NCI-H2107 treated with DMSO at 0.1 percent for 48 hours (cell line): ENCODE measurements at regions not wholly inside any gene's neighbourhood (a gene's known extent, or its start where the extent isn't known, plus 50 kb on each side); places are given as distances from the start of the nearest gene placed in this dataset.
"Not testable (repeated sequence)": the region's sequence is repeated elsewhere in the genome, so short reads cannot be mapped to it uniquely, and the experiment has no call there.

Source experiments
- DNase-seq: peaks from one replicate; lab custom pipeline; 2025; ENCODE audit not compliant: unreplicated experiment; lab: John Stamatoyannopoulos, UW

GRCh38 chr13:100776686-100777085 lies 102.1 kb upstream of the TMTC4 start:
- not testable (repeated sequence) for DNase-seq

- no peak for DNase-seq
These were observed 99.5 kb upstream of the TMTC4 start for GRCh38 chr13:100773923-100774663.

DNA sequence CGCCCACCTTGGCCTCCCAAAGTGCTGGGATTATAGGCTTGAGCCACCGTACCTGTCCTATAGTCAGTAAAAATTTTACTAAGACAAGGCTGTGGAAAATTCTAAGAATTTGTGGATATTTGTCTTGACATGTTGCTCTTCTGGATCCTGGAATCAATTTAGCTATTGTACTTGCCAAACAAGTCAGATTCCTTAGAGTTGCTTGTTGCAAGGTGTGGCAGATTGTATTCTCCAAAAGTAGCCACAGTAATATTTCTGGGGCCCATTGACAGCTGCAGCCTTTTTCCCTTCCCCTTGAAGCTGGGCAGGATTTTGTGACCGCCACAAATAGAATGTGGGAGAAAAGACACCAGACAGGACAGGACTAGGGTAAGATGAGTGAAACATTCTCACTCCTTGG lies 98.8 kb upstream of the TMTC4 start:
- no peak for DNase-seq

- DNase-seq: no peak
These were observed 92.6 kb upstream of the TMTC4 start for GRCh38 chr13:100767192-100767591.

DNA sequence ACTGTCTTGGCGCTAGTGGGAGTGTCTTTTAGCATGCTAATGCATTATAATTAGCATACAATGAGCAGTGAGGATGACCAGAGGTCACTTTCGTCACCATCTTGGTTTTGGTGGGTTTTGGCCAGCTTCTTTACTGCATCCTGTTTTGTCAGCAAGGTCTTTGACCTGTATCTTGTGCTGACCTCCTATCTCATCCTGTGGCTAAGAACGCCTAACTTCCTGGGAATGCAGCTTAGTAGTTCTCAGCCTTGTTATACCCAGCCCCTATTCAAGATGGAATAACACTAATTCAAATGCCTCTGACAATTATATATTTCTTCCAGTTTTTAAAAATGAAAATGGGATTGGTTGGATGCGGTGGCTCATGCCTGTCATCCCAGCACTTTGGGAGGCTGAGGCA lies 92.0 kb upstream of the TMTC4 start:
- not testable (repeated sequence) for DNase-seq

GRCh38 chr13:100764937-100765336 lies 90.3 kb upstream of the TMTC4 start:
- no peak for DNase-seq

- DNase-seq: not testable (repeated sequence)
These were observed 87.5 kb upstream of the TMTC4 start for GRCh38 chr13:100762126-100762525.

DNA sequence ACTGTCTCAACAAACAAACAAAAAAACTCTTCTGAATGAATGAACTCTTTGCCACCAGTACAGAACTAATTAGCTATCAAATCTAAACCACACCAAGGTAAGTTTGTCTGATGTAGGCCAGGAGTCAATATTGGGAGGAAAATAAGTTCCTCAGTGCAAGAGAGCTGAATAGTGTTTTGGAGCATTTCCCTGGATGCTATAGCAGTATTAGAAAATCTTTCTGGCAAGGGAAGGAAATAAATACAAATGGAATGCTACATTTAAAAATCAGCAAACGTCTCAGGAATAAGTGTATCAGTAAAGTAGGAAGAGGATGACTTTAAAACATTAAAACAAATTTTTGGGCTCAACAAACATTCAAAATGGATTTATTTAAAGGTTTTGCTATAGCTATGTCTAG lies 81.3 kb upstream of the TMTC4 start:
- peak; percentile 18 for DNase-seq

- DNase-seq: no peak
These were observed 79.9 kb upstream of the TMTC4 start for GRCh38 chr13:100754459-100754858.

GRCh38 chr13:100753376-100753775 lies 78.8 kb upstream of the TMTC4 start:
- no peak for DNase-seq

- DNase-seq: no peak
These were observed 77.2 kb upstream of the TMTC4 start for GRCh38 chr13:100751826-100752225.

GRCh38 chr13:100746953-100747683 lies 72.5 kb upstream of the TMTC4 start:
- no peak for DNase-seq

- DNase-seq: no peak
These were observed 63.7 kb upstream of the TMTC4 start for GRCh38 chr13:100738176-100738855.

DNA sequence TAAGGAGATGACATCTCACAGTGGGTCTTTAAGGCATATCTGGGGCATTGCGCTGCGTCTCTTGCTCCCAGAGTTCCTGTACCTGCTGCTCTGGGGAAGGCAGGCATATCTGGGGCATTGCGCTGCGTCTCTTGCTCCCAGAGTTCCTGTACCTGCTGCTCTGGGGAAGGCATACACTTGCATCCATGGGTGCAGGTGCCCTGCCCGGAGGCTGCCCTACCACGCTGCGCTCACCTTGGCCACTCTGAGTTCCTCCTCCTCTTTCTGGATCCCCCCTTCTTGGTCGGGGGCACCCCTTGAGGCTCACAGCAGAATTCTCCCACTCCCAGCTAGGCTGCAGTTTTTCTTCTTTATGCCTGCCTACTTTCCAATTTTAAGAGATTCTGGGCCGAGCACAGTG lies 60.9 kb upstream of the TMTC4 start:
- no peak for DNase-seq

DNA sequence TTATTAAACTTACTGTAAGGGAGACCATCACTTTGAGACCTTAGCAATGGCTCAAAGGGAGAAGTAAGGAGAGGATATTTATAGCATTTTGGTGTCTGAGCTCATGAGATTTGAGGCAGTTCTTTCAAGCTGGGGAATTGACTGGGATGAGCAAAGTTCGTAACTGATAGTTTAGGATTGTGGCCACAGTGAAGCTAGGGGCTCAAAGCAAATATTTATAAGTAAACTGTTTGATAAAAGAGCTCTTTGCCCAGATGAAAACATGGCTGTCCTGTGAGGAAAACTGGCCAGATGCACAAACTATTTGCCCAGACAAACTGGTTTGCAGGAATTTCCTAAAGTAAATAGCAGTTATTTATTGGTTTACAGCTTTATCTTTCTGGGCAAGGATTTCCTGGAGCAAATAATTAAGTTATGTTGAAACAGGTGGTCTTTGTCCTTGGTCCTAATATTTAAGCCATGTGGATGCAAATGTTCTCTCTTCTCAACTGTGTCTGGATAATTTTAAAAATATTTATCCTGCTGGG lies 59.7 kb upstream of the TMTC4 start:
- DNase-seq: no peak

DNA sequence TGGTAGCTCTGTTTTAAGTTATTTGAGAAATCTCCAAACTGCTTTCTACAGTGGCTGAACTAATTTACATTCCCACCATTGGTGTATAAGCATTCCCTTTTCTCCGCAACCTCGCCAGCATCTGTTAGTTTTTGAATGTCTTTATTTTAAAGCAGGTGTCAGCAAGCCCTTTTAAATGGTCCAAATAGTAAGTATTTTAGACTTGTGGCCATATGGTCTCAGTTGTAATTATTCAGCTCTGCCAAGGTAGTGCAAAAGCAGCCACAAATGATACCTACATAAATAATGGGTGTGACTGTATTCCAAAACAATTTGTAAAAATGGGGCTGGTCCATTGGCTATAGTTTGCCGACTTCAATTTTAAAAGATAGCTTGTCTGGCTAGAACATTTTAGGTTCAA lies 58.7 kb upstream of the TMTC4 start:
- DNase-seq: no peak

DNA sequence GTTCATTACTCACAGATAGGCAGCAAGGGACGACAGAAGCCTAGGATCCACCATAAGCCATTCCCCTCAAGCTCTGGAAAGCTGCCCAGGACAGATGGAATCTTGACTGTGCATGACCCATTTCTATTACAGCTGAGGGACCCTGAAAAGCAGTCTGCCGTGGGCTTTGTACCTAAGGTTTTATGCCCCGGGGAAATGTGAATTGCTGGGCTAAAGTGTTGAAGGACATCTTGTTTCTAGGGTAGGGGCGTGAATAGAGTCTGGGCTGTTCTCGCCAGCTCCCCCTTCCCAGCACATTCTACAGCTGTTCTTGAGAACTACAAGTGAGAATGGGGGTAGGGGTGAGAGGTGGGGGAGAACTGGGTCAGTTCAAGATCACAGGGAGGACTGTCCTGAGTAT lies 53.6 kb upstream of the TMTC4 start:
- DNase-seq: no peak

- no peak for DNase-seq
These were observed 50.9 kb upstream of the TMTC4 start for GRCh38 chr13:100725472-100725871.

GRCh38 chr13:100724568-100724967 lies 50.0 kb upstream of the TMTC4 start:
- DNase-seq: no peak
